OCI-LY1 (cell line): ENCODE measurements at regions not wholly inside any gene's neighbourhood (a gene's known extent, or its start where the extent isn't known, plus 50 kb on each side); places are given as distances from the start of the nearest gene placed in this dataset.

Experiments used
- H2AFZ ChIP-seq: fragments of 200-600 bp; sonication (generic), shearing (Covaris generic); 2 replicates; pipeline ENCODE4 v1.6.0; 2014; ENCODE audit warnings: antibody characterized with exemption, mild to moderate bottlenecking, low read length
- H3F3A ChIP-seq: fragments of 200-600 bp; sonication (generic), shearing (Covaris generic); 2 replicates; pipeline ENCODE4 v1.6.0; 2014; ENCODE audit warnings: mild to moderate bottlenecking, antibody characterized with exemption, low read length, moderate library complexity; ENCODE audit not compliant: insufficient read depth
- H3K27ac ChIP-seq: fragments of 200-600 bp; sonication (generic); 2 replicates; pipeline ENCODE4 v1.5.1; 2014; ENCODE audit warnings: low read length, mixed run types, mild to moderate bottlenecking, low read depth; ENCODE audit not compliant: poor library complexity, severe bottlenecking
- H3K27me3 ChIP-seq: fragments of 200-600 bp; sonication (generic); 2 replicates; pipeline ENCODE4 v1.6.0; 2014; ENCODE audit warnings: antibody characterized with exemption, mild to moderate bottlenecking, low read length, moderate library complexity; ENCODE audit not compliant: insufficient read depth
- H3K36me3 ChIP-seq: fragments of 200-600 bp; sonication (generic); 2 replicates; pipeline ENCODE4 v1.6.1; 2014; ENCODE audit warnings: mild to moderate bottlenecking, antibody characterized with exemption, low read length, moderate library complexity, mixed read lengths; ENCODE audit not compliant: insufficient read depth
- H3K4me1 ChIP-seq: fragments of 200-600 bp; sonication (generic); 2 replicates; pipeline ENCODE4 v1.5.1; 2014; ENCODE audit warnings: mild to moderate bottlenecking, low read length, moderate library complexity; ENCODE audit not compliant: insufficient read depth, severe bottlenecking
- H3K4me2 ChIP-seq: fragments of 200-600 bp; sonication (generic), shearing (Covaris generic); 2 replicates; pipeline ENCODE4 v1.6.1; 2014; ENCODE audit warnings: low read length
- H3K4me3 ChIP-seq: fragments of 200-600 bp; sonication (generic); 2 replicates; pipeline ENCODE4 v1.5.1; 2014; ENCODE audit warnings: low read length, low read depth, mild to moderate bottlenecking, mixed read lengths; ENCODE audit not compliant: poor library complexity, severe bottlenecking
- H3K79me2 ChIP-seq: fragments of 200-600 bp; shearing (Covaris generic); 2 replicates; pipeline ENCODE4 v1.6.1; 2016; ENCODE audit warnings: mixed run types, low read length, mixed read lengths; ENCODE audit not compliant: insufficient read depth
- H3K9ac ChIP-seq: fragments of 200-600 bp; sonication (generic), shearing (Covaris generic); 2 replicates; pipeline ENCODE4 v1.6.1; 2014; ENCODE audit warnings: mild to moderate bottlenecking, low read length, mixed read lengths
- H3K9me2 ChIP-seq: fragments of 200-600 bp; sonication (generic), shearing (Covaris generic); 2 replicates; pipeline ENCODE4 v1.6.1; 2014; ENCODE audit warnings: low read depth, mild to moderate bottlenecking, low read length, mixed read lengths
- H3K9me3 ChIP-seq: fragments of 200-600 bp; shearing (Covaris generic); 2 replicates; pipeline ENCODE4 v1.6.1; 2014; ENCODE audit warnings: low read length, mixed read lengths
- H4K20me1 ChIP-seq: fragments of 200-600 bp; sonication (generic), shearing (Covaris generic); 2 replicates; pipeline ENCODE4 v1.6.0; 2016; ENCODE audit warnings: mild to moderate bottlenecking, low read length; ENCODE audit not compliant: insufficient read depth
- CTCF ChIP-seq: fragments of 200-600 bp; sonication (generic), shearing (Covaris generic); IDR thresholded peaks from 2 replicates; pipeline ENCODE4 v1.5.1; 2017; ENCODE audit warnings: mild to moderate bottlenecking, antibody characterized with exemption, low read length, moderate library complexity, mixed read lengths
- EZH2 ChIP-seq: fragments of 200-600 bp; sonication (generic), shearing (Covaris generic); IDR thresholded peaks from 2 replicates; pipeline ENCODE4 v1.8.0; 2017; ENCODE audit warnings: borderline replicate concordance, mixed run types, mild to moderate bottlenecking, antibody characterized with exemption, low read length, moderate library complexity, mixed read lengths

GRCh38 chr10:4688601-4689000 is 137.4 kb upstream of the AKR1E2 start:
- Histone ChIP-seq H3K9me2 (no peaks in the 10 kb centered on the region), H3K27me3 (no peaks in the 10 kb centered on the region), H3K36me3 (no peaks in the 10 kb centered on the region), H4K20me1 (no peaks in the 10 kb centered on the region), H3K4me2 (no peak overlapping the region), H3K27ac (no peak overlapping the region), H3K79me2 (no peaks in the 10 kb centered on the region), H3K9ac (no peak overlapping the region), H3K4me1 (no peaks in the 10 kb centered on the region), H3K4me3 (no peak overlapping the region), H3K9me3 (no peaks in the 10 kb centered on the region), H2AFZ (no peak overlapping the region), H3F3A (no peaks in the 10 kb centered on the region)
- TF ChIP-seq CTCF (no peak), EZH2 (no peak)

- H3K27ac ChIP-seq: no peak overlapping the region
Measured at GRCh38 chr10:4688168-4688567, 137.8 kb upstream of the AKR1E2 start.

GRCh38 chr10:4687397-4687796 is 138.6 kb upstream of the AKR1E2 start:
- Histone ChIP-seq H3K4me2 (no peak overlapping the region), H3K9me3 (no peaks in the 10 kb centered on the region), H3K9me2 (no peaks in the 10 kb centered on the region), H3K4me3 (no peak overlapping the region), H3K79me2 (no peaks in the 10 kb centered on the region), H3K9ac (no peak overlapping the region), H3K4me1 (no peaks in the 10 kb centered on the region), H4K20me1 (no peaks in the 10 kb centered on the region), H2AFZ (no peak overlapping the region), H3F3A (no peaks in the 10 kb centered on the region), H3K27me3 (no peaks in the 10 kb centered on the region), H3K36me3 (no peaks in the 10 kb centered on the region), H3K27ac (no peak overlapping the region)
- no peak for TF ChIP-seq CTCF
- no peak for TF ChIP-seq EZH2

More at GRCh38 chr10:4688168-4688567, 137.8 kb upstream of the AKR1E2 start:
- Histone ChIP-seq H3F3A (no peaks in the 10 kb centered on the region), H3K4me1 (no peaks in the 10 kb centered on the region), H3K27me3 (no peaks in the 10 kb centered on the region), H3K9me3 (no peaks in the 10 kb centered on the region), H2AFZ (no peak overlapping the region), H3K36me3 (no peaks in the 10 kb centered on the region), H3K4me3 (no peak overlapping the region), H3K9me2 (no peaks in the 10 kb centered on the region), H4K20me1 (no peaks in the 10 kb centered on the region), H3K9ac (no peak overlapping the region), H3K79me2 (no peaks in the 10 kb centered on the region), H3K4me2 (no peak overlapping the region)
- TF ChIP-seq CTCF (no peak), EZH2 (no peak)
